H1 (cell line): ENCODE measurements at regions not wholly inside any gene's neighbourhood (a gene's known extent, or its start where the extent isn't known, plus 50 kb on each side); places are given as distances from the start of the nearest gene placed in this dataset.

Source experiments
- MAX ChIP-seq: IDR thresholded peaks from 2 replicates; pipeline ENCODE4 v1.6.1; 2012; ENCODE audit warnings: inconsistent platforms
- NANOG ChIP-seq: IDR thresholded peaks from 2 replicates; pipeline ENCODE4 v1.6.1; 2011; ENCODE audit warnings: low read length, low read depth, mild to moderate bottlenecking, inconsistent platforms; ENCODE audit not compliant: insufficient read depth, poor library complexity, severe bottlenecking
- RFX5 ChIP-seq: IDR thresholded peaks from 2 replicates; pipeline ENCODE4 v1.6.1; 2011; ENCODE audit warnings: low read depth, low read length, improper control_type of control experiment, borderline replicate concordance
- SUZ12 ChIP-seq: fragments of 200-600 bp; sonication (generic); IDR thresholded peaks from 2 replicates; pipeline ENCODE4 v1.6.1; 2012; ENCODE audit warnings: mild to moderate bottlenecking, inconsistent platforms, low read length, moderate library complexity, mixed read lengths

GRCh38 chr18:22348521-22349316 lies 69.0 kb downstream of the CTAGE1 start (continued):
- TF ChIP-seq MAX (peak; percentile 44; the same call in 1 of the 2 replicates), NANOG (no peak), RFX5 (no peak), SUZ12 (peak; percentile 77)
- TF ChIP-seq, all 59 proteins: peak for 12
